ENCODE measurements at regions not wholly inside any gene's neighbourhood (a gene's known extent, or its start where the extent isn't known, plus 50 kb on each side); places are given as distances from the start of the nearest gene placed in this dataset.

DNA sequence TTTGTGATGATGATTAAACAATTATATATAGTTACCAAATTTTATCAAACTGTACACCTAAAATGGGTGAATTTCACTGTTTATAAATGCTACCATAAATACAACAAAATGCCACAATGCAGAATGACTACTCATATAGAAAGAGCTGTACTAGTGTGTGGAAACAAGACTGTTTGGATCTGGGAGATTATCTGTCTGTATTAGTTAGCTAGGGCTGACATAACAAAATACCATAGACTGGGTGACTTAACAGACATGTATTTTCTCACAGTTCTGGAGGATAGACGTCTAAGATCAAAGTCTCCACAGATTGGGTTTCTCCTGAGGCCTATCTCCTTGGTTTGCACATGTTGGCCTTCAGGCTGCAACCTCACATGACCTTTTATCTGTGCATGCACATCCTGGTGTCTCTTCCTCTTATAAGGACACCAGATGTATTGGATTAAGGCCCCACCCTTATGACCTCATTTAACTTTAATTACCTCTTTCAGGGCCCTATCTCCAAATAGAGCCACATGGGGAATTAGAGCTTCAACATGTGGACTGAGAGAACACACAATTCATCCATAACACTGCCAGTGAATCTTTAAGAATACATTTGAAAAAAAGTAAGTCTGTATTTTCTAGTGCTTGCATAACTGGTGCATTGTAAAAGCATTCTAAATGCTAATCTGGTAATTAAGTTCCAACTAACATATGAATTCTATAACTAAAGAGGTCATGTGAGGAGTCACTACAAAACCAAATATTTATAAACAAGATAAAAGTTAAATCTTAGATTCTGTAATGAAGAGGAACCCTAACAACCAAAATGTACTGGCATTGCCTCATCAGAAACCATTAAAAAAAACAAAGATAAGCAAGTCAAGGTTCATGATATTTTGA, 699.6 kb downstream of the NYAP2 start:
- Mint-ChIP-seq H3K9me3 (peaks cover 10% of the 10 kb centered on the region; the same call in 2 of the 3 replicates), H3K36me3 (ENCODE audit: low read depth) (no peaks in the 10 kb centered on the region; the same call in 2 of the 3 replicates), H3K4me1 (no peaks in the 10 kb centered on the region), H3K4me3 (no peak overlapping the region), H3K27me3 (ENCODE audit: insufficient read depth, low read depth, poor library complexity) (no peaks in the 10 kb centered on the region), H3K27ac (no peak overlapping the region)
- H3K4me1 ChIP-seq (ENCODE audit: insufficient read depth), result no peaks in the 10 kb centered on the region
- TF ChIP-seq, protein P1, sequence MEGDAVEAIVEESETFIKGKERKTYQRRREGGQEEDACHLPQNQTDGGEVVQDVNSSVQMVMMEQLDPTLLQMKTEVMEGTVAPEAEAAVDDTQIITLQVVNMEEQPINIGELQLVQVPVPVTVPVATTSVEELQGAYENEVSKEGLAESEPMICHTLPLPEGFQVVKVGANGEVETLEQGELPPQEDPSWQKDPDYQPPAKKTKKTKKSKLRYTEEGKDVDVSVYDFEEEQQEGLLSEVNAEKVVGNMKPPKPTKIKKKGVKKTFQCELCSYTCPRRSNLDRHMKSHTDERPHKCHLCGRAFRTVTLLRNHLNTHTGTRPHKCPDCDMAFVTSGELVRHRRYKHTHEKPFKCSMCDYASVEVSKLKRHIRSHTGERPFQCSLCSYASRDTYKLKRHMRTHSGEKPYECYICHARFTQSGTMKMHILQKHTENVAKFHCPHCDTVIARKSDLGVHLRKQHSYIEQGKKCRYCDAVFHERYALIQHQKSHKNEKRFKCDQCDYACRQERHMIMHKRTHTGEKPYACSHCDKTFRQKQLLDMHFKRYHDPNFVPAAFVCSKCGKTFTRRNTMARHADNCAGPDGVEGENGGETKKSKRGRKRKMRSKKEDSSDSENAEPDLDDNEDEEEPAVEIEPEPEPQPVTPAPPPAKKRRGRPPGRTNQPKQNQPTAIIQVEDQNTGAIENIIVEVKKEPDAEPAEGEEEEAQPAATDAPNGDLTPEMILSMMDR (conservative IDR thresholded peaks at IDR 0.05; ENCODE audit: low read depth in 2 of 2), result no peak
- TF ChIP-seq, protein P2, sequence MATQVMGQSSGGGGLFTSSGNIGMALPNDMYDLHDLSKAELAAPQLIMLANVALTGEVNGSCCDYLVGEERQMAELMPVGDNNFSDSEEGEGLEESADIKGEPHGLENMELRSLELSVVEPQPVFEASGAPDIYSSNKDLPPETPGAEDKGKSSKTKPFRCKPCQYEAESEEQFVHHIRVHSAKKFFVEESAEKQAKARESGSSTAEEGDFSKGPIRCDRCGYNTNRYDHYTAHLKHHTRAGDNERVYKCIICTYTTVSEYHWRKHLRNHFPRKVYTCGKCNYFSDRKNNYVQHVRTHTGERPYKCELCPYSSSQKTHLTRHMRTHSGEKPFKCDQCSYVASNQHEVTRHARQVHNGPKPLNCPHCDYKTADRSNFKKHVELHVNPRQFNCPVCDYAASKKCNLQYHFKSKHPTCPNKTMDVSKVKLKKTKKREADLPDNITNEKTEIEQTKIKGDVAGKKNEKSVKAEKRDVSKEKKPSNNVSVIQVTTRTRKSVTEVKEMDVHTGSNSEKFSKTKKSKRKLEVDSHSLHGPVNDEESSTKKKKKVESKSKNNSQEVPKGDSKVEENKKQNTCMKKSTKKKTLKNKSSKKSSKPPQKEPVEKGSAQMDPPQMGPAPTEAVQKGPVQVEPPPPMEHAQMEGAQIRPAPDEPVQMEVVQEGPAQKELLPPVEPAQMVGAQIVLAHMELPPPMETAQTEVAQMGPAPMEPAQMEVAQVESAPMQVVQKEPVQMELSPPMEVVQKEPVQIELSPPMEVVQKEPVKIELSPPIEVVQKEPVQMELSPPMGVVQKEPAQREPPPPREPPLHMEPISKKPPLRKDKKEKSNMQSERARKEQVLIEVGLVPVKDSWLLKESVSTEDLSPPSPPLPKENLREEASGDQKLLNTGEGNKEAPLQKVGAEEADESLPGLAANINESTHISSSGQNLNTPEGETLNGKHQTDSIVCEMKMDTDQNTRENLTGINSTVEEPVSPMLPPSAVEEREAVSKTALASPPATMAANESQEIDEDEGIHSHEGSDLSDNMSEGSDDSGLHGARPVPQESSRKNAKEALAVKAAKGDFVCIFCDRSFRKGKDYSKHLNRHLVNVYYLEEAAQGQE (IDR thresholded peaks at IDR 0.05; ENCODE audit: unreplicated experiment), result no peak
- TF ChIP-seq EZH2phosphoT487 (IDR thresholded peaks at IDR 0.05; ENCODE audit: unreplicated experiment) (no peak), ZNF331 (CRISPR knock-in tag; IDR thresholded peaks at IDR 0.05; ENCODE audit: low read depth) (no peak)
- TF ChIP-seq, protein P3, sequence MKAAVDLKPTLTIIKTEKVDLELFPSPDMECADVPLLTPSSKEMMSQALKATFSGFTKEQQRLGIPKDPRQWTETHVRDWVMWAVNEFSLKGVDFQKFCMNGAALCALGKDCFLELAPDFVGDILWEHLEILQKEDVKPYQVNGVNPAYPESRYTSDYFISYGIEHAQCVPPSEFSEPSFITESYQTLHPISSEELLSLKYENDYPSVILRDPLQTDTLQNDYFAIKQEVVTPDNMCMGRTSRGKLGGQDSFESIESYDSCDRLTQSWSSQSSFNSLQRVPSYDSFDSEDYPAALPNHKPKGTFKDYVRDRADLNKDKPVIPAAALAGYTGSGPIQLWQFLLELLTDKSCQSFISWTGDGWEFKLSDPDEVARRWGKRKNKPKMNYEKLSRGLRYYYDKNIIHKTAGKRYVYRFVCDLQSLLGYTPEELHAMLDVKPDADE (IDR thresholded peaks at IDR 0.05), result no peak
- H3K4me3 ChIP-seq, result no peak overlapping the region
- no peaks in the 10 kb centered on the region for H3K79me2 ChIP-seq (replicated peaks; ENCODE audit: insufficient read depth)
- ATAC-seq (no peak), DNase-seq (ENCODE audit: low spot score) (no peak)
- H4K20me1 ChIP-seq (replicated peaks; ENCODE audit: insufficient read depth), result no peaks in the 10 kb centered on the region
- H3K27me3 ChIP-seq (ENCODE audit: insufficient read depth), result no peaks in the 10 kb centered on the region
- H3K9me2 ChIP-seq (ENCODE audit: insufficient read depth), result no peaks in the 10 kb centered on the region
- no peaks in the 10 kb centered on the region for H3F3A ChIP-seq (replicated peaks; ENCODE audit: low read depth)
- H2AFZ ChIP-seq, result no peak overlapping the region
- no peak overlapping the region for H3K4me2 ChIP-seq
- no peak overlapping the region for H3K27ac ChIP-seq (ENCODE audit: low read depth)
- no peaks in the 10 kb centered on the region for H3K36me3 ChIP-seq (ENCODE audit: insufficient read depth)

DNA sequence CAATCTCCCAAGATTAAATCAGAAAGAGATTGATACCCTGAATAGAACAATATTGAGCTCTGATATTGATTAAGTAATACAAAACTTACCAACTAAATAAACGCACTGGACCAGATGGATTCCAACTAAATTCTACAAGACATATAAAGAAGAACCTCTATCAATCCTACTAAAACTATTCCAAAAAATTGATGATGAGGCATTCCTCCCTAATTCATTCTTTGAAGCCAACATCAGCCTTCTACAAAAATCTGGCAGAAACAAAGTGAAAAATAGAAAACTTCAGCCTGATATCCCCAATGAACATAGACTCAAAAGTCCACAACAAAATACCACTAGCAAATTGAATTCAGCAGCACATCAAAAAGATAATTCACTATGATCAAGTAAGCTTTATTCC, 695.5 kb downstream of the NYAP2 start:
- Histone ChIP-seq H3K79me2 (replicated peaks; ENCODE audit: insufficient read depth) (no peaks in the 10 kb centered on the region), H3K4me2 (no peak overlapping the region), H4K20me1 (replicated peaks; ENCODE audit: insufficient read depth) (no peaks in the 10 kb centered on the region), H3K27me3 (ENCODE audit: insufficient read depth) (no peaks in the 10 kb centered on the region), H3K4me1 (ENCODE audit: insufficient read depth) (peaks cover 5% of the 10 kb centered on the region), H3K27ac (ENCODE audit: low read depth) (no peak overlapping the region), H3K36me3 (ENCODE audit: insufficient read depth) (no peaks in the 10 kb centered on the region), H3K4me3 (no peak overlapping the region), H3K9me2 (ENCODE audit: insufficient read depth) (0 out of 2 replicates have a peak, but pooled peaks cover 2% of the 10 kb centered on the region), H3F3A (replicated peaks; ENCODE audit: low read depth) (no peaks in the 10 kb centered on the region), H2AFZ (no peak overlapping the region)
- H3K9me3 Mint-ChIP-seq, result peaks cover 12% of the 10 kb centered on the region; the same call in 2 of the 3 replicates
- peaks cover 3% of the 10 kb centered on the region; the same call in 1 of the 3 replicates for H3K36me3 Mint-ChIP-seq (ENCODE audit: low read depth)
- no peak overlapping the region for H3K4me3 Mint-ChIP-seq
- no peak overlapping the region for H3K27ac Mint-ChIP-seq
- H3K4me1 Mint-ChIP-seq, result peaks cover 3% of the 10 kb centered on the region; the same call in 1 of the 3 replicates
- DNase-seq (ENCODE audit: low spot score), result no peak
- no peak for ATAC-seq
- no peaks in the 10 kb centered on the region for H3K27me3 Mint-ChIP-seq (ENCODE audit: insufficient read depth, low read depth, poor library complexity)
- TF ChIP-seq CREB1 (CRISPR knock-in tag; IDR thresholded peaks at IDR 0.05; ENCODE audit: low read depth) (no peak), EZH2phosphoT487 (IDR thresholded peaks at IDR 0.05; ENCODE audit: unreplicated experiment) (no peak), NANOG (IDR thresholded peaks at IDR 0.05; ENCODE audit: borderline replicate concordance) (no peak), ZNF331 (CRISPR knock-in tag; IDR thresholded peaks at IDR 0.05; ENCODE audit: low read depth) (no peak), STAT1 (IDR thresholded peaks at IDR 0.05; ENCODE audit: unreplicated experiment) (no peak)
- TF ChIP-seq, protein P2 (IDR thresholded peaks at IDR 0.05; ENCODE audit: unreplicated experiment), result no peak
